ENCODE measurements at regions not wholly inside any gene's neighbourhood (a gene's known extent, or its start where the extent isn't known, plus 50 kb on each side); places are given as distances from the start of the nearest gene placed in this dataset.

- no peak for DNase-seq
These were observed 404.4 kb downstream of the SIPA1L2 start for GRCh38 chr1:232225336-232226131.

- DNase-seq, result no peak
These were observed 406.0 kb downstream of the SIPA1L2 start for GRCh38 chr1:232223887-232224286.

- DNase-seq, result no peak
These were observed 406.7 kb downstream of the SIPA1L2 start for GRCh38 chr1:232223183-232223708.

- DNase-seq, result no peak
These were observed 407.3 kb downstream of the SIPA1L2 start for GRCh38 chr1:232222614-232223013.

GRCh38 chr1:232221802-232222499 lies 408.0 kb downstream of the SIPA1L2 start:
- DNase-seq, result no peak

- no peak for DNase-seq
These were observed 410.7 kb downstream of the SIPA1L2 start for GRCh38 chr1:232218955-232219865.

- no peak for DNase-seq
These were observed 416.0 kb downstream of the SIPA1L2 start for GRCh38 chr1:232213928-232214327.

GRCh38 chr1:232212253-232212652 lies 417.7 kb downstream of the SIPA1L2 start:
- no peak for DNase-seq

GRCh38 chr1:232211149-232211548 lies 418.8 kb downstream of the SIPA1L2 start:
- no peak for DNase-seq

DNA sequence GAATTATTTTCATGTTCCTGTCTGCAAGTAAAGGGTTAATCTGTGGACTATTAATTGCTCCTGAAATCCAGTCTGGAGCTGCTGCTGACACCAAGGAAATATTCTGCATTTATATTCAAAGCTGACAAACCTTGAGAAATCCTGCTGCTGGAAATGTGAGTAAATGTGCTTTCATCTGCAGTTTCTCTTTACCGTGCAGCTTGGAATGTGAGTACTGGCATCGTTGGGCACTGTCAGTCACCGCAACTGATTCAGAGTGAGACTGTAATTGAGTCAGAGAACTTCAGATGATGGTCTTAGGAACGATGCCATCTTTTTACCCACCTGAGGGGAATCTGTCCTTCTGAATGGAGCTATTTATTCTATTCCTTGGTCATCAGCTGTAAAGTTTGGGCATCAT lies 420.6 kb downstream of the SIPA1L2 start:
- no peak for DNase-seq

GRCh38 chr1:232207073-232207866 lies 422.7 kb downstream of the SIPA1L2 start:
- DNase-seq, result no peak

DNA sequence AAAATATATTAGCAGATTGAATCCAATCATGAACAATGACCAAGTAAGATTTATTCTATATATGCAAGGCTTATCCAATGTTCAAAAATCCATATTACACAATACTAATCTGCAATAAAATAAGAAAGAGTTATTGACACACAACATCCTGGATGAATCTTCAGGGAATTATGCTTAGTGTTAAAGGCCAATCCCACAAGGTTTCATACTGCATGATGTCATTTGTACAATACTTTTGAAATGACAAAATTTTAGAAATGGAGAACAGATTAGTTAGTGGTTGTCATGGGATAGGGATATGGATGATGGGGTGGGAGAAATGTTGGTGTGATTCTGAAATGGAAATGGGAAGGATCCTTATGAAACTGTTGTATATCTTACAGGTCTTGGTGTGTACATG lies 425.7 kb downstream of the SIPA1L2 start:
- DNase-seq, result no peak

DNA sequence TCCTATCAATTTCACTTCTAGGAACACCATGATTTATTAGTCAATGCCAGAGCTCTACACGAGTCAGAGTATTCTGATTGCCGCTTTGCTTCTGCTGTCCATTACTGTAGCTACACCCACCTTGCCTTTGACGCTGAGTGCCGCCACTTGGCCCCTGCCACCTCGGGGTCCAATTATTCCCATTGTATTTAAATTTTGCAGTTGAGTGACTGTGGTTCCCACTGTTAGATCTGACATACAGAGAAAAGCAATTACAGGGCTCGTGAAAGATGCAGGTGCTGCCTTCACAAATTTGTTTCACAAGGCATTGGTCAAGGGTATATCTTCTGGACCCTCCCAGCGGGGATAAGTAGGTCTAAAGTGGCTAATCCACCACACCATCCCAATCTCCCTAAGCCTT lies 428.9 kb downstream of the SIPA1L2 start:
- no peak for DNase-seq

DNA sequence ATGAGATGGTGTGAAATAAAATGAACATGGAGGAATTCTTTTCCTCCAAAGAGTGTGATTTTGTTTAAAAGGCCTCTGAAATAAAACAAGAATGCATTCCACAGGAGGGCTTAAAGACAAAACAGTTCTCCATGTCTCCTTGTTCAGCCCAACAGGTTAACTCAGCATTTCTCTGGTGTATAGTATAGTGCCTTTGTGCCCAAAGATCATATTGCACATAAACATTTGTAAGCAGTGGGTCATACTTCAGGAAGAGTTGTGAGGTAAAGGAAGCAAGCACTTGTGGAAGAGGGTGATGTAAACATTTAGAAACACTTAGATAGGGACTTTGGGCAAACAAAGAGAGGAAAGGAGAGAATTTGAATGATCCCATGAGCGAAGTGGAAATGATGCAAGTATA lies 433.9 kb downstream of the SIPA1L2 start:
- DNase-seq, result no peak

- DNase-seq, result no peak
These were observed 435.5 kb downstream of the SIPA1L2 start for GRCh38 chr1:232194424-232194823.

DNA sequence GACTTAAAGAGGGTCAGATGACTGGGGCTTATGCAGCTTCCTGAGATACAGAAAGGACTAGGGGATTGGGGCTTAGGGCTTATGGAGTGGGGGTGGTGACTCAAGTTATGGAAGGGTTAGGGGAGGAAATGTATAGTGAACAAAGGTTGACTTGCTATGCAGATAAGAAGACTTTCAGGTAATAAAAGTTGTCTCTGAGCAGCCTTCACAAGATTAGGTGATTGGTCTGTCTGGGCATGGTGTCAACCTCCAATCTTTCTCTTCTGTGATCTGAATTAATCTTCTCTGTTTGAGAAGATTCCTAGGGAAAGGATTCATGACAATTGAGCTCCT lies 436.5 kb downstream of the SIPA1L2 start:
- DNase-seq, result no peak

GRCh38 chr1:232192781-232193450 lies 437.0 kb downstream of the SIPA1L2 start:
- DNase-seq, result no peak

GRCh38 chr1:232191560-232191959 lies 438.4 kb downstream of the SIPA1L2 start:
- DNase-seq, result no peak

DNA sequence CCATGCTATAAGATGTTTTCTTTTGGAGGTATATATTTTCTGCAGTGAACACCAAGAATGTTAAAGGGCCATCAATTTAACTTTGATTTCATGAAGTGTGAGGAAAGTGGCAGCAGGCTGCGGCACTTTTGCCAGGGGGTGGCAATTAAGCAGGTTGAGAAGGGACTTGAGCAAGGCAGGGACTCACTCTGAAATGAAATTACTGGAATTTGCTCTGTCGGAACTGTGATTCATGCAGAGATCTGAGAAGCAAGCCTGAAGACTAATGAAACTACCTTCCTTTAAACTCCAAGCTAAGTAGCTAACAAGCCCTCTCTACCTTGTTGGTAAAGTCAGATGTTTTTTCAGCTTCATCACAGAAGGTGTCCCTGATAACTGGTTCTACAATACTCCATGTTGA lies 441.6 kb downstream of the SIPA1L2 start:
- no peak for DNase-seq

GRCh38 chr1:232186931-232187330 lies 443.0 kb downstream of the SIPA1L2 start:
- DNase-seq, result no peak

GRCh38 chr1:232184561-232185530 lies 445.1 kb downstream of the SIPA1L2 start:
- no peak for DNase-seq
